ENCODE measurements at regions not wholly inside any gene's neighbourhood (a gene's known extent, or its start where the extent isn't known, plus 50 kb on each side); places are given as distances from the start of the nearest gene placed in this dataset.
A peak's percentile ranks its signal among the peaks of the same experiment; 100 is the strongest.

GRCh38 chr19:31525610-31526147 lies 176.4 kb upstream of the TSHZ3 start:
- H2BK20ac ChIP-seq (ENCODE audit: low read depth, low read length) = no peak overlapping the region
- no peak overlapping the region for H3K27ac ChIP-seq (ENCODE audit: insufficient read depth, low read length)
- no CpG with 5 or more reads among the region's 4 CpGs for WGBS, 2 experiments (ENCODE audit: extremely low coverage in 2 of 2, insufficient read length in 1 of 2)
- H3K4me2 ChIP-seq (ENCODE audit: low read depth, low read length) = no peak overlapping the region
- H4K91ac ChIP-seq (ENCODE audit: insufficient read depth, low read depth, low read length) = no peak overlapping the region
- no peak overlapping the region for H2BK5ac ChIP-seq (ENCODE audit: low read depth, low read length, poor library complexity, severe bottlenecking)
- no peak overlapping the region for H2BK120ac ChIP-seq (ENCODE audit: low read depth, low read length)
- no peaks in the 10 kb centered on the region for H3K27me3 ChIP-seq (ENCODE audit: control insufficient read depth, insufficient read depth, low read length)
- H4K8ac ChIP-seq (ENCODE audit: low read depth in 2 of 2, low read length in 2 of 2) = no peak overlapping the region
- no peak overlapping the region for H2AK5ac ChIP-seq (ENCODE audit: low read depth, low read length)
- CTCF ChIA-PET = no interaction called here
- H2AK9ac ChIP-seq (replicated peaks; ENCODE audit: low read depth, low read length, poor library complexity) = no peak overlapping the region
- no peak overlapping the region for H3K4ac ChIP-seq (ENCODE audit: low read depth, low read length)
- dilution Hi-C loops (cut with HindIII; ENCODE audit: low sequenced_read_pairs, unreplicated experiment) = no loop called here
- TF ChIP-seq ELK1 (IDR thresholded peaks at IDR 0.05; ENCODE audit: borderline replicate concordance, low read depth, low read length) (no peak), MAFK (IDR thresholded peaks at IDR 0.05; ENCODE audit: low read depth, low read length) (peak; percentile 43; the same call in 1 of the 2 replicates)
- H3K79me1 ChIP-seq (ENCODE audit: low read depth in 1 of 2, low read length in 2 of 2) = no peaks in the 10 kb centered on the region
- no TSS peak for BruUV-seq (replicated peaks)
- no peak overlapping the region for H3K18ac ChIP-seq (ENCODE audit: low read depth, low read length)
- H4K5ac ChIP-seq (ENCODE audit: low read depth, low read length) = no peak overlapping the region
- H2BK15ac ChIP-seq (ENCODE audit: low read depth, low read length) = no peak overlapping the region
- no peak overlapping the region for H3K4me3 ChIP-seq (ENCODE audit: insufficient read depth, low read depth, low read length)
- H4K20me1 ChIP-seq (ENCODE audit: insufficient read depth, low read length) = no peaks in the 10 kb centered on the region
- ATAC-seq (ENCODE audit: low read depth) = no peak
- no peak overlapping the region for H3K56ac ChIP-seq (ENCODE audit: extremely low read depth, insufficient read depth, low read length)
- H3K23ac ChIP-seq (ENCODE audit: low read depth, low read length) = no peak overlapping the region
- in situ Hi-C loops (cut with MboI; ENCODE audit: low sequenced_read_pairs) = no loop called here
- no peaks in the 10 kb centered on the region for H3K4me1 ChIP-seq (ENCODE audit: control insufficient read depth, insufficient read depth, low read length)
- intact Hi-C loops (cut with micrococcal nuclease) = no loop called here
- H3K14ac ChIP-seq (replicated peaks; ENCODE audit: low read depth, low read length) = no peak overlapping the region
- POLR2A ChIA-PET (ENCODE audit: unreplicated experiment) = no interaction called here
- peaks cover 2% of the 10 kb centered on the region; the same call in 1 of the 2 replicates for H3K9me3 ChIP-seq (ENCODE audit: control insufficient read depth, insufficient read depth, low read length)
- no peak for DNase-seq
- H3K36me3 ChIP-seq (ENCODE audit: control insufficient read depth, insufficient read depth, low read length) = no peaks in the 10 kb centered on the region
- H2AFZ ChIP-seq (replicated peaks; ENCODE audit: low read length, poor library complexity) = no peak overlapping the region
- no peaks in the 10 kb centered on the region for H3K9me1 ChIP-seq (ENCODE audit: insufficient read depth, low read length)
- no peak overlapping the region for H3K9ac ChIP-seq (ENCODE audit: low read depth, low read length)

All from IMR-90 (cell line).